ENCODE measurements at regions not wholly inside any gene's neighbourhood (a gene's known extent, or its start where the extent isn't known, plus 50 kb on each side); places are given as distances from the start of the nearest gene placed in this dataset.

DNA sequence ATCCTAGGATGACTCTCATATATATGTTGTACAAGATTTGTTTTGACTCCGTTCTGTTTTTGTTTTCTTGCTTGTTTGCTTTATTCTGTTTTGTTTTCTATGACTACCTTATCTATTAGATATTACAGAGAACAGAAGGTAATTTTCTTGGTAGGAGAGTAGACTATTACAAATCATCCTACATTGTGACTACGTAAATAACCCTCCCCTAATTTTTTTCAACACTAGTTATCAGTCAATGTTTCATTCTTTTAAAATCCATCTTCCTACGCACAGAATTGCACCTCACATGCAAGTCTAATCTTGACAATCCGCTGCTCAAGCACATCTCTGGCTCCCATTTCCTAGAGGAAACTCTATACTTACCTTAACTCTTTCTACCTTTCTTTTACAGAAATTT is 792.3 kb upstream of the PIK3C3 start (continued):
- no peak for TF ChIP-seq PHF8 (conservative IDR thresholded peaks at IDR 0.05; ENCODE audit: low read depth, low read length)
- TF ChIP-seq CHD2 (IDR thresholded peaks at IDR 0.05; ENCODE audit: low read length): no peak
- no peak for TF ChIP-seq JUN (IDR thresholded peaks at IDR 0.05; ENCODE audit: low read depth, low read length)
- TF ChIP-seq EP300 (IDR thresholded peaks at IDR 0.05; ENCODE audit: borderline replicate concordance in 1 of 2, low read depth in 2 of 2, low read length in 2 of 2): no peak
- TF ChIP-seq, protein P1, sequence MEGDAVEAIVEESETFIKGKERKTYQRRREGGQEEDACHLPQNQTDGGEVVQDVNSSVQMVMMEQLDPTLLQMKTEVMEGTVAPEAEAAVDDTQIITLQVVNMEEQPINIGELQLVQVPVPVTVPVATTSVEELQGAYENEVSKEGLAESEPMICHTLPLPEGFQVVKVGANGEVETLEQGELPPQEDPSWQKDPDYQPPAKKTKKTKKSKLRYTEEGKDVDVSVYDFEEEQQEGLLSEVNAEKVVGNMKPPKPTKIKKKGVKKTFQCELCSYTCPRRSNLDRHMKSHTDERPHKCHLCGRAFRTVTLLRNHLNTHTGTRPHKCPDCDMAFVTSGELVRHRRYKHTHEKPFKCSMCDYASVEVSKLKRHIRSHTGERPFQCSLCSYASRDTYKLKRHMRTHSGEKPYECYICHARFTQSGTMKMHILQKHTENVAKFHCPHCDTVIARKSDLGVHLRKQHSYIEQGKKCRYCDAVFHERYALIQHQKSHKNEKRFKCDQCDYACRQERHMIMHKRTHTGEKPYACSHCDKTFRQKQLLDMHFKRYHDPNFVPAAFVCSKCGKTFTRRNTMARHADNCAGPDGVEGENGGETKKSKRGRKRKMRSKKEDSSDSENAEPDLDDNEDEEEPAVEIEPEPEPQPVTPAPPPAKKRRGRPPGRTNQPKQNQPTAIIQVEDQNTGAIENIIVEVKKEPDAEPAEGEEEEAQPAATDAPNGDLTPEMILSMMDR (IDR thresholded peaks at IDR 0.05; ENCODE audit: control extremely low read depth in 1 of 3, insufficient read depth in 1 of 3, low read depth in 1 of 3, low read length in 3 of 3): no peak
- TF ChIP-seq POLR2AphosphoS5 (IDR thresholded peaks at IDR 0.05; ENCODE audit: low read depth, low read length): no peak
- no peak for TF ChIP-seq SP2 (IDR thresholded peaks at IDR 0.05; ENCODE audit: low read length)
- TF ChIP-seq RFX5 (IDR thresholded peaks at IDR 0.05; ENCODE audit: borderline replicate concordance, low read depth, low read length): no peak

Data from H1 (cell line).